Ishikawa (cell line): ENCODE measurements at regions not wholly inside any gene's neighbourhood (a gene's known extent, or its start where the extent isn't known, plus 50 kb on each side); places are given as distances from the start of the nearest gene placed in this dataset.

ENCODE experiments used
- CREB1 ChIP-seq: IDR thresholded peaks from 2 replicates; pipeline ENCODE4 v1.6.1; 2012; ENCODE audit warnings: low read depth
- EGR1 ChIP-seq: IDR thresholded peaks from 2 replicates; pipeline ENCODE4 v1.6.1; 2012
- EP300 ChIP-seq: IDR thresholded peaks from 2 replicates; pipeline ENCODE4 v1.6.1; 2012; ENCODE audit warnings: borderline replicate concordance
- MAX ChIP-seq: IDR thresholded peaks from 2 replicates; pipeline ENCODE4 v1.6.1; 2012
- TAF1 ChIP-seq: IDR thresholded peaks from 2 replicates; pipeline ENCODE4 v1.6.1; 2012; ENCODE audit warnings: low read depth, mild to moderate bottlenecking

DNA sequence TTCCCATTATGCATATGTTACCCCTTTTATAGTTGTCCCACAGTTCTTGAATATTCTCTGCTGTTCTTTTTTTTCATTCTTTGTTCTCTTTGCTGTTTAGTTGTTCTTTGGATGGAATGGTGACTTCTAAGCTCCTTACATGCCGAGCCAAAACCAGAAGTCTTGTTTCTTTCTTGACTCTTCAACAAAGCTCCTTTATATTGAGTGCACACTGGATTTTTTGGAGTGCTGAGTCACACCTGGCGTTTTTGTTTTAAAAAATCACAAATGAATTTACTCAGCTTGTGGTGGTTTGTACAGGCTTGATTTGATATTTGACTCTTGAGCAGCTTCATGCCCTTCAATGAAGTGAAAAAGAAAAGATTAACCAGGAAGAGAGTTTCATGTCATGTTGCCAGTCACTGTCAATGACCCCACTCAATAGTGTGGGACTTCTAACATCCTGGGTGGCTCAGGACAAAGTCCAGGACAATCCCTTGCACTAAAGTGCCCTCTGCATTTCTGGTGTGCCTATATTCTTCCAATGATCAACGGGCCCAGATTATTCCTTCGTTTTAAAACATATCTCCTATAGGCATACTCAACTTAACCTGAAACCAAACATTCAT lies 112.4 kb upstream of the SLC38A4 start:
- TF ChIP-seq MAX (no peak), TAF1 (no peak), EGR1 (no peak), CREB1 (no peak), EP300 (no peak)
